ENCODE measurements at regions not wholly inside any gene's neighbourhood (a gene's known extent, or its start where the extent isn't known, plus 50 kb on each side); places are given as distances from the start of the nearest gene placed in this dataset.

- Histone ChIP-seq H3K27me3 (ENCODE audit: control insufficient read depth, insufficient read depth, low read length) (no peaks in the 10 kb centered on the region), H3K9me1 (ENCODE audit: insufficient read depth, low read length) (no peaks in the 10 kb centered on the region), H4K20me1 (ENCODE audit: insufficient read depth, low read length) (no peaks in the 10 kb centered on the region), H2BK5ac (ENCODE audit: low read depth, low read length, poor library complexity, severe bottlenecking) (no peak overlapping the region), H3K36me3 (ENCODE audit: control insufficient read depth, insufficient read depth, low read length) (no peaks in the 10 kb centered on the region), H4K91ac (ENCODE audit: insufficient read depth, low read depth, low read length) (no peak overlapping the region), H4K8ac (ENCODE audit: low read depth in 2 of 2, low read length in 2 of 2) (no peak overlapping the region), H3K4me1 (ENCODE audit: control insufficient read depth, insufficient read depth, low read length) (no peaks in the 10 kb centered on the region), H2BK15ac (ENCODE audit: low read depth, low read length) (no peak overlapping the region), H3K4me2 (ENCODE audit: low read depth, low read length) (no peak overlapping the region), H2AK9ac (replicated peaks; ENCODE audit: low read depth, low read length, poor library complexity) (no peak overlapping the region), H3K23ac (ENCODE audit: low read depth, low read length) (no peak overlapping the region), H2BK20ac (ENCODE audit: low read depth, low read length) (no peak overlapping the region), H3K4ac (ENCODE audit: low read depth, low read length) (no peak overlapping the region), H2AFZ (replicated peaks; ENCODE audit: low read length, poor library complexity) (no peak overlapping the region), H3K18ac (ENCODE audit: low read depth, low read length) (no peak overlapping the region), H2AK5ac (ENCODE audit: low read depth, low read length) (no peak overlapping the region), H3K56ac (ENCODE audit: extremely low read depth, insufficient read depth, low read length) (no peak overlapping the region), H3K79me1 (ENCODE audit: low read depth in 1 of 2, low read length in 2 of 2) (no peaks in the 10 kb centered on the region), H3K14ac (replicated peaks; ENCODE audit: low read depth, low read length) (no peak overlapping the region), H2BK120ac (ENCODE audit: low read depth, low read length) (no peak overlapping the region), H4K5ac (ENCODE audit: low read depth, low read length) (no peak overlapping the region), H3K27ac (ENCODE audit: insufficient read depth, low read length) (no peak overlapping the region), H3K4me3 (ENCODE audit: insufficient read depth, low read depth, low read length) (no peak overlapping the region), H3K9me3 (ENCODE audit: control insufficient read depth, insufficient read depth, low read length) (no peaks in the 10 kb centered on the region), H3K9ac (ENCODE audit: low read depth, low read length) (no peak overlapping the region)
- intact Hi-C loops (cut with micrococcal nuclease) = no loop called here
- ATAC-seq (ENCODE audit: low read depth) (peak; percentile 29; the same call in 1 of the 2 replicates), DNase-seq (peak; percentile 57)
- TF ChIP-seq CHD1 (IDR thresholded peaks at IDR 0.05; ENCODE audit: low read depth, low read length) (no peak), SMC3 (IDR thresholded peaks at IDR 0.05; ENCODE audit: low read depth, low read length) (no peak), ELK1 (IDR thresholded peaks at IDR 0.05; ENCODE audit: borderline replicate concordance, low read depth, low read length) (no peak), CEBPB (IDR thresholded peaks at IDR 0.05; ENCODE audit: low read depth, low read length) (no peak), MXI1 (IDR thresholded peaks at IDR 0.05; ENCODE audit: borderline replicate concordance, low read depth, low read length) (no peak), RFX5 (IDR thresholded peaks at IDR 0.05; ENCODE audit: low read depth, low read length) (no peak), FOS (IDR thresholded peaks at IDR 0.05; ENCODE audit: low read depth, low read length) (no peak), MAFK (IDR thresholded peaks at IDR 0.05; ENCODE audit: low read depth, low read length) (no peak), BHLHE40 (IDR thresholded peaks at IDR 0.05; ENCODE audit: low read depth, low read length) (no peak), USF2 (IDR thresholded peaks at IDR 0.05; ENCODE audit: low read depth, low read length) (no peak), RCOR1 (IDR thresholded peaks at IDR 0.05; ENCODE audit: insufficient replicate concordance, low read length) (no peak), POLR2A (IDR thresholded peaks at IDR 0.05; ENCODE audit: low read depth, low read length) (no peak), MAZ (IDR thresholded peaks at IDR 0.05; ENCODE audit: borderline replicate concordance, low read depth, low read length) (no peak), RAD21 (IDR thresholded peaks at IDR 0.05; ENCODE audit: low read length) (no peak), CTCF (conservative IDR thresholded peaks at IDR 0.05; ENCODE audit: low read depth, low read length) (no peak), NFE2L2 (IDR thresholded peaks at IDR 0.05; ENCODE audit: low read depth, low read length) (no peak)
- BruUV-seq (replicated peaks) = no TSS peak
- ChIA-PET POLR2A (ENCODE audit: unreplicated experiment) (no interaction called here), CTCF (no interaction called here)
- no CpG with 5 or more reads among the region's 2 CpGs for whole genome bisulfite sequencing, 2 experiments (ENCODE audit: extremely low coverage in 2 of 2, insufficient read length in 1 of 2)
- dilution Hi-C loops (cut with HindIII; ENCODE audit: low sequenced_read_pairs, unreplicated experiment) = no loop called here
- in situ Hi-C loops (cut with MboI; ENCODE audit: low sequenced_read_pairs) = no loop called here
These were observed 58.1 kb upstream of the CRYM start for GRCh38 chr16:21336231-21336630.
